Hematopoietic multipotent progenitor cell (in vitro differentiated cells): ENCODE measurements at regions not wholly inside any gene's neighbourhood (a gene's known extent, or its start where the extent isn't known, plus 50 kb on each side); places are given as distances from the start of the nearest gene placed in this dataset.
"Not testable (repeated sequence)": the region's sequence is repeated elsewhere in the genome, so short reads cannot be mapped to it uniquely, and the experiment has no call there.

Experiments used
- DNase-seq, 3 donors: peaks; one replicate each; pipeline ENCODE4 v3.0.0-alpha.2; 2011 to 2015; ENCODE audit warnings: low read depth in 2 of 3, low spot score in 2 of 3

- DNase-seq, result no peak
Observed at GRCh38 chr3:35184775-35185174, 454.6 kb upstream of the ARPP21 start.

GRCh38 chr3:35187908-35188307 lies 451.4 kb upstream of the ARPP21 start:
- no peak for DNase-seq

DNA sequence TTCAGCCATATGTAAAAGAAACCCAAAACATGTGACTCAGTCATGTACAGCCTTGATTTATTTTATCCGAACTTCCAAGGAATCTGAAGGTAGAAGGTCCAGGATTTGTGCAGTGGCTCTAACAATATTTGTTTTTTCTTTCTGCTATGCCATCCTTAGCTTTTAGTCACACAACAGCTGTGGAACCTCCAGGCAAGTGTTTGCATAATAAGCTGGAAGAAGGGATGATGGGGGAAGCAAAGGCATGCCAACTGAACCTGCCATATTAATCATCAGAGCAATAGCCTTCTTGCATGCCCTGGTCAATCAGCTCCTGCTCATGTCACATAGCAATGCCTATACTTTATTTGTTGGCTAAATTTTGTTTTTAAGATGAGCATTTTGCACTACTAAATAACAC lies 444.7 kb upstream of the ARPP21 start:
- no peak for DNase-seq

DNA sequence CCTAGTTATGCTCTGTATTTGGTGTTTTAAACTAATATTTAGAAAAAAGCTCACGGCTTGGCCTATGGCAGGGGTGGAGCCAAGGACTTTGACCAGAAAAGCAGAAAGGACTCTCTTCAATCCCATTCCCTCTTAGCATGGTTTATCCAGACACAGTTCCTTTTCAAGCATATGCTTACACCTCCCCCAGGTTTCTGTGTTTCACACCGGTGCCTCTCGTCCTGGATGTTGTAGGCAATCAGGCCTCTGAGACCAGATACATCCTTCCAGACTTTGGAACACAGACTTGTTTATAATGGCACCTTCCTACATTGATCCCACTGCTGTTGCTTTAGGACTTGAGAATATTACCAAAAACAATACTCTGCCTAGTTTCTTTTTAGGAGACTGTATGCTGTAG lies 440.5 kb upstream of the ARPP21 start:
- DNase-seq, result no peak

- DNase-seq, result no peak
Observed at GRCh38 chr3:35200056-35200455, 439.3 kb upstream of the ARPP21 start.

DNA sequence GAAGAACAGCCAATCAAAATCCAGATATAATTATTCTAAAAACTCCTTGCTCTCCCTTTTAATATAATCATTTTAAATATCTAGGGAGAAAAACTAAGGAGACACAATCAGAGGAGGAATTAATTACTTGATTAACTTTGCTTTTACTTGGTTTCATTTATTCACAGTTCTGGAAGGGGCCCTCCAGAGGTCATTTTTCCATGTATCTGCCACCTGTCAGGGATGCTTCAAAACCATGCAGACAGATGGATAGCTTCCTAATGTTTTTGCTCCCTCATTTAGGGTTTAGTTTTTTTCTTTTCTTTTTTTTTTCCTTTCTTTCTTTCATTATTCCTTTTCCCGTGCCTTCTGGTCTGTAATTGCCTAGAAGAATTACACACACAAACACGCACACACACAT lies 438.1 kb upstream of the ARPP21 start:
- DNase-seq, result no peak

DNA sequence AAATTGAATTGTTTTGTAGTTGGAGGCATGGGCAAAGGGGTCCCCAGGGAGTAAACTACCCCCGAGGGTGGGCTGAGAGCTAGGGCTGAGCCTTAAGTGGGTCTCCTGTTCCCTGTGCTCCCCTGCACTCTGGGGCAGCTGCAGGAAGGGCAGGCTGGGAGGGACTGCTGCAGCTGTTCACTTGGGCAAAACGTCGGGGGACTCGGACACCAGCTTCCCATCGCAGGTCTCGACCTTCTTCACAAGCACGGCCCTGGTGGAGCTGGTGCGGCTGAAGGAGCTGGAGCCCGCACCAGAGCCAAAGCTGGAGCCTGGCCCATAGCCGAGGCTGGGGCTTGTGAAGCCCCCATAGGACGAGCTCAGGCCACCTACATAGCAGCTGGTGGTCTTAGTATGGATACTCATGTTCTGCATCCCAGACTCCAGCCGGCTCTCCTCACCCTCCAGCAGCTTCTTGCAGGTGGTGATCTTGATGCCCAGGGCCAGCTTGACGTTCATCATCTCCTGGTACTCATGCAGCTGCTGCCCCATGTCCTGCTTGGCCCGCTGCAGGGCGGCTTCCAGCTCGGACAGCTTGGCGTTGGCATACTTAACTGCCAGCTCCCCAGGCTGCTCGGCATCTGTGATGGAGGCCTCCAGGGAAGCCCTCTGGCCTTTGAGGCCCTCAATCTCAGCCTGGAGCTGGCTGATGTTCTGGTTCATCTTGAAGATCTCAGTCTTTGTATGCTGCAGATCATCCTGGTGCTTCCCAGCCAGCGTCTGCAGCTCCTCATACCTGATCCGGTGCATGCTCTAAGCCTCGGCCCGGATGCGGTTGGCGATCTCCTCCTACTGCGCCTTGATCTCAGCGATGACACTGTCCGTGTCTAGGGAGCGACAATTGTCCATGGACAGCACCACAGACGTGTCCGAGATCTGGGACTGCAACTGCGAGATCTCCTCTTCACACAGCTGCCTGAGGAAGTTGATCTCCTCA lies 423.5 kb upstream of the ARPP21 start:
- DNase-seq, result no peak

- no peak for DNase-seq
Observed at GRCh38 chr3:35216501-35217266, 422.6 kb upstream of the ARPP21 start.

DNA sequence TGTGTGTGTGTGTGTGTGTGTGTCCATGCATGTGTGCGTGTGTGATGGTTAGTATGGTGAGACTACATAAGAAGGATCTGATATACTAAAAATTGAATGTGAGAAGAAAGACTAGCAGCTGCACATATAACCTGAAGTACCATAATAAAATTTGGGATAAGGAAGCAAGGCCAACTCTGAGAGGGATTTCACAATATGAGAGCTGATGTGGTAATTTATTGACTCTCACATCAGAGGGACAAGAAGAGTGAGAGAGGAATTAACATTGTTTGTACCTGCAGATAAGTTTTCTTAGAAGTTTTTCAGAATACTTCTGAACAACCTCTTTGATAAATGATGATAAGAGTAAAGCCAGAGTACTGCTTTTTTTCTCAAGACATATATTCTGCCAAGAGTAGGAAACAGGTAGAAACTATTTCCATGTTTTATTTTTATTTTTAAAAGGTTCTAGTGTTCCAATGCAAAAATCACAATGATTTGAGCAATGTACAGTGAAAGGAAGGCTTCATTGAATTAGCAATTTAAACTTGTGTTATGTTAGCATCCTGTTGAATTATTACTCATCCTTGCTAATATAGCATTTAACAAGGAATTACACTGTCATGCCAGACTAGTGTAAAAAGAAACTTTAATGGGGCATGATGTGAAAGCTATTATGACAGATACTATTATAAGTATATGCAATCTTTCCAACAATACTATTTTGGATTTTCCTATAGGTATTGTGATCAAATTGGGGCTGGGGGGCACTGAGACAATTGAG lies 415.5 kb upstream of the ARPP21 start:
- no peak for DNase-seq

- no peak for DNase-seq
Observed at GRCh38 chr3:35224565-35225295, 414.6 kb upstream of the ARPP21 start.

- no peak for DNase-seq
Observed at GRCh38 chr3:35241236-35241635, 398.1 kb upstream of the ARPP21 start.

- no peak for DNase-seq
Observed at GRCh38 chr3:35254917-35255316, 384.4 kb upstream of the ARPP21 start.

- no peak for DNase-seq
Observed at GRCh38 chr3:35257641-35258040, 381.7 kb upstream of the ARPP21 start.

GRCh38 chr3:35262406-35262805 lies 376.9 kb upstream of the ARPP21 start:
- DNase-seq, result no peak

DNA sequence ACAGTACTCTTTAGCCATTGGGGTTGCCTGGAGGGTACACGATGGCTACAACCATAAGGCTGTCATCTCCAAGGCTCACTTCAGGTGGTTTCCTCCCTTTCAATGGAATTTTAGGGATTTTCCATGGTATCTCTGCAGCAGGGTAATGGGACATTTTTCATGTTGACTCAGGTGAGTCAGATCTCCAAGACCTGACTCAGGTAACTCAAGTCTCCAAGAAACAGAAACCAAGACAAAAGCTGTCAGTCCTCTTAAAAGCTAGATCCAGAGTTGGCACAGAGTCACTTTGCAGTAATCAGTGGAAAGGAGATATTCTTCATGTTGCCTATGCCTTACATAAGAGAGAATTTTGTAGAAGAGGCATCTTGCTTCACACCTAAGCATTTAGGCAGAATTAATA lies 375.8 kb upstream of the ARPP21 start:
- DNase-seq, result no peak

DNA sequence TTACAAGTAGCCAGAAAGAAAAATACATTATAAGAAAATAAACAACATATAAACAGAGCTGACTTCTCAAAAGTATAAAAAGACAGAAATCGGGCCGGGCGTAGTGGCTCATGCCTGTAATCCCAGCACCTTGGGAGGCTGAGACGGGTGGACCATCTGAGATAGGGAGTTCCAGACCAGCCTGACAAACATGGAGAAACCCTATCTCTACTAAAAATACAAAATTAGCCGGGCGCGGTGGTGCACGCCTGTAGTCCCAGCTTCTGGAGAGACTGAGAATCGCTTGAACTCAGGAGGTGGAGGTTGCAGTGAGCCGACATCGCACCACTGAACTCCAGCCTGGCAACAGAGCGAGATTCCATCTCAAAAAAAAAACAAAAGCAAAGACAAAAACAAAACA lies 373.3 kb upstream of the ARPP21 start:
- not testable (repeated sequence) for DNase-seq

- no peak for DNase-seq
Observed at GRCh38 chr3:35275768-35276167, 363.6 kb upstream of the ARPP21 start.

GRCh38 chr3:35276568-35276967 lies 362.8 kb upstream of the ARPP21 start:
- DNase-seq, result no peak

DNA sequence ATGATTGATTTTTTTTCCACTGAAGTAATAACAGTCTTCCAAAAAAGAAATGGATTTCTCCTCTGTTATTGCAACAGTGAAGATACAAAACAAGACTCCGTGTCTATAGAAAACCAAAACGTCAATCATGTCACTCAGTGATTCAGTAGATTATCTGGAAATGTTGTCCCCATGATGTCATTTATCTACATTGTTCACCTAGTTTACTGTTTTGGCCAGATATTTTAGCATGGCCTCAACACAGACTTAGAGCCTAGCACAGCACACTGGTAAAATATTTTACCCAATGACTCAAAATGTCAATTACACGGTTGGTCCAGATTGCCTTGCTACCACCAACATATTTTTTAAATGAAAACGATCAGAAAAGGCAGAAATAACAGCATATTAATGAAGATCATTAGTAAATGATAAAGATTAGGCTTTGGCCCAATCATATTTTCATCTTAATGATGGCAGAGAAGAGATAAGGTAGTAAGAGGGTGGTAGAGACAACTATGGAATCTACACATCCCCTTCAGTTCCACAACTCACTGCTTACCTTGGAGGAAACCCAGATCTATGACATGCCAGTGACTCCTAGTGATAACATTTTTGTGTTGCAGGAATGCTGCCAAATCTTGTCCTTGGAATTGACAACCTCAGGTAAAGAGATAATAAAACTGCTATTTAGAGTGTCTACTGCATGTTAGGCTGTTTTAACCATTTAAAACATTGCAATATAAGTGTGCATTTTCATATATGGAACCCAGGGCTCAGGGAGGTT lies 347.7 kb upstream of the ARPP21 start:
- DNase-seq, result no peak

GRCh38 chr3:35292568-35292967 lies 346.8 kb upstream of the ARPP21 start:
- no peak for DNase-seq
